SHP77 treated with DMSO at 0.1 percent for 48 hours (cell line): ENCODE measurements at regions not wholly inside any gene's neighbourhood (a gene's known extent, or its start where the extent isn't known, plus 50 kb on each side); places are given as distances from the start of the nearest gene placed in this dataset.
A peak's percentile ranks its signal among the peaks of the same experiment; 100 is the strongest.
"Not testable (repeated sequence)": the region's sequence is repeated elsewhere in the genome, so short reads cannot be mapped to it uniquely, and the experiment has no call there.

Experiments used
- DNase-seq: peaks from one replicate; lab custom pipeline; 2025; lab: John Stamatoyannopoulos, UW

- DNase-seq = no peak
Observed at GRCh38 chr1:79530055-79530454, 523.5 kb upstream of the ADGRL4 start.

GRCh38 chr1:79524126-79524525, 517.6 kb upstream of the ADGRL4 start:
- no peak for DNase-seq

DNA sequence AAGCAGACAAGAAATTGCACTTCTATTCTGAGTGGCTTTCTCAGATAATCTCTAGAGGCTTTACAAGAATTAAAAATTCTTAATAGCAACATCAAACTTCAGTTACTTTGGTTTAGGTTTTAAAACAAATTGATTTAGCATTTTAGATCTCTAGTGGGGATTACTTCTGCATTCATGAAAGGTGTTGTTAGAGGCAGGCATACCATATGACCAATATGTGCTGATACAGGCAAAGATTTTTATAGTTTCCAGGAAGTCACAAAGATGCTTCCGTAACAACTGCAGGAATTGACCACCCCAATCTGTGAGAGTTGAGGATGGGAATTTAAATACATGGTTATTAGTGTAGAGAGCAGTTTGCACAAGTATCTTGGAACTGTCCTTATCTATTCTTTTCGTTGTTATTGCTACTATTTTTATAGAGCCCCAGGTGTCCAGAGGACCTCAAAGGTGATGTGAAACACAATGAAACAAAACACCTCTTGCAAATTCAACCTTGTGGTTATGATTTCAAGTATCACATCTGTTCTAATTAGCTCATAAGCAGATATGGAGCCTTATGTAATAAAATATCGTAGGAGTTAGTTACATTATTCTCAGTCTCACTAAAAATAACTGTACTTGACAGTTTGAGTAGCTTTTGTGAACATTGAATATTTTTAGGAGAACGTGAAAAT, 512.7 kb upstream of the ADGRL4 start:
- DNase-seq = no peak

- no peak for DNase-seq
Observed at GRCh38 chr1:79517470-79518224, 511.1 kb upstream of the ADGRL4 start.

DNA sequence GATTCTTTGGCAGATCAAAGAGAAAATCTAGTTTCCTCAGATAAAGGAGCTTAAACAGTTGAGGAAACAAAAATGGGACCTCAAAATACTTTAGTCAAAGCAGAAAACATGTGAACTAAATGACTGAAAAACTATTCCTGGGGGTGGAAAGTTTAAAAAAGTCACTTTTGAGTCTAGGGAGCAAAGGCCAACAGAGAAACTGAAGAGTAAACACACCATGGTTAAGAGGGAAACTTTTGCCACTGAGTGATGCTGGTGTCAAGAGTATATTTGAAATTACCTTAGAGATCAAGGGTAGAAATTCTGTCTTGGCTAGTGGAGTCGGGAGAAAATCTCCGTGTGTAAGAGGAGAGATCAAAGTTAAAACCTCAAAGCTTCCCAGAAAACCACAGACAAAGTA, 501.2 kb upstream of the ADGRL4 start:
- no peak for DNase-seq

GRCh38 chr1:79501153-79501552, 494.6 kb upstream of the ADGRL4 start:
- DNase-seq = no peak

GRCh38 chr1:79499541-79499940, 493.0 kb upstream of the ADGRL4 start:
- DNase-seq = no peak

- peak; percentile 11 for DNase-seq
Observed at GRCh38 chr1:79497193-79497773, 490.8 kb upstream of the ADGRL4 start.

DNA sequence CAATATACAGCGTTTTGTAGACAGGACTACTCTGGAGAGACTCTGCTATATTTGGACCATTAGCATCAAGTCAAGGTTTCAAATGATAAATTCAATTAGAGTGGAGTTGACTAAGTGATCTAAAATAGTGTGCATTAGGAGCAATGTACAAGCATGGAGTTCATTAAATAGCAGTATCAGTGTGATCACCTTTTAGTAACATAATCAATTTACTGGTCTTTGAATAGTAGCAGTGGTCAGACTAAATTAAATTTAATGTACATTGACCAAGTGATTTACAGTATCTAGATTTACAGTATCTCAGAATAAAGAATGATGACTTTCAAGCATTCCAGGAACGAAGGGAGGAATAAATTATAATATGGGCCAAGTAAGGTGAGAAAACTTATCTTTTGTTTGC, 489.6 kb upstream of the ADGRL4 start:
- no peak for DNase-seq

GRCh38 chr1:79493702-79494101, 487.2 kb upstream of the ADGRL4 start:
- DNase-seq = not testable (repeated sequence)

DNA sequence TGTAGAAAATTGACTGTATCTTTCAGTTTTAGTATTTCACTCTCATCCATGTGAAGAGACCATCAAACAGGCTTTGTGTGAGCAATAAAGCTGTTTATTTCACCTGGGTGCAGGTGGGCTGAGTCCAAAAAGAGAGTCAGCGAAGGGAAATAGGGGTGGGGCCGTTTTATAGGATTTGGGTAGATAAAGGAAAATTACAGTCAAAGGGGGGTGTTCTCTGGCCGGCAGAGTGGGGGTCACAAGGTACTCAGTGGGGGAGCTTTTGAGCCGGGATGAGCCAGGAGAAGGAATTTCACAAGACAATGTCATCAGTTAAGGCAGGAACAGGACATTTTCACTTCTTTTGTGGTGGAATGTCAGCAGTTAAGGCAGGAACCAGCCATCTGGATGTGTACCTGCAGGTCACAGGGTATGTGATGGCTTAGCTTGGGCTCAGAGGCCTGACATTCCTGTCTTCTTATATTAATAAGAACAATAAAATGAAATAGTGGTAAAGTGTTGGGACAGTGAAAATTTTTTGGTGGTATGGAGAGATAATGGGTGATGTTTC, 482.1 kb upstream of the ADGRL4 start:
- not testable (repeated sequence) for DNase-seq

GRCh38 chr1:79478728-79479373, 472.3 kb upstream of the ADGRL4 start:
- DNase-seq = no peak

DNA sequence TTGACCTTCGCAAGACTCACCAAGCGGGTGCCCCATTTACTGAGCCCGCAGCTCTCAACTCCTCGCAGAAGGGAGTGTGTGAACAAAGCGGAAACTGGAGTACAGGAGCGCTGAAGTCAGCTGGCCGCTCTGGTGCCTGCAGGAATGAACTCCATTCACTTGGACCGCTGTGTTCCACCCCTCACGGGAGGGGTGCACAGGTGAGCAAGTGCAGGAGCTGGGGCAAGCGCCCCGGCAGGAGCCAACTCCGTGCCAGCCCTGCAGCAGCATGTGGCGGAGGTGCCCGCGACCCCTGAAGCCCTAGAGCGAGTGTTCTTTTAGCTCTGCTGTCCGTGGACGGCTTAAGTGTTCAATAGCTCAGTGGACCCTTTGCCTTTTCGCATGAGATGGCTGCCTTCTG, 471.6 kb upstream of the ADGRL4 start:
- DNase-seq = no peak

GRCh38 chr1:79472067-79472656, 465.6 kb upstream of the ADGRL4 start:
- DNase-seq = no peak

- no peak for DNase-seq
Observed at GRCh38 chr1:79469139-79469538, 462.6 kb upstream of the ADGRL4 start.

GRCh38 chr1:79460773-79461436, 454.4 kb upstream of the ADGRL4 start:
- DNase-seq = no peak

DNA sequence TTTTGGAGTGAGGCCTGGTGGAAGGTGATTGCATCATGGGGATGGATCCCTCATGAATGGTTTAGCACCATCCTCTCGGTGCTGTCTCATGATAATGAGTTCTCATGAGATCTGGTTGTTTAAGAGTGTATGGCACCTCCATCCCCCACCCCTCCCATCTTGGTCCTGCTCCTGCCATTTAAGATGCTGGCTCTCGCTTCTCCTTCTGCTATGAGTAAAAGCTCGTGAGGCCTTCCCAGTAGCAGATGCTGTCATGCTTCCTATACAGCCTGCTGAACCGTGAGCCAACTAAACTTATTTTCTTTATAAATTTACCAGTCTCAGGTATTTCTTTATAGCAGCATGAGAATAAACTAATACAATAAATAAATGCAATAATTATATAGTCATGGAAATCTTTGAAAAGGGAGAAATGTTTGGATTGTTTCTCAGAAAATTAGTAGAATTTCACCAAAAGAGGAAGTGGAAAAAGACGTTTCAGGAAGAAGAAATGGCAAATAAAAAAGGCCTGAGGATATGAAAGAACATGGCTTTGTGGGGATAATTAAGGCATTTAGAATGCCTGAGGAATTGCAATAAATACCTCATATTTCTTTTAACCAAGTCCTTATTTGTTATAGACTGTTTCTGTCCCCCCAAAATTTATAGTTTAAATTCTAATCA, 451.2 kb upstream of the ADGRL4 start:
- DNase-seq = no peak

DNA sequence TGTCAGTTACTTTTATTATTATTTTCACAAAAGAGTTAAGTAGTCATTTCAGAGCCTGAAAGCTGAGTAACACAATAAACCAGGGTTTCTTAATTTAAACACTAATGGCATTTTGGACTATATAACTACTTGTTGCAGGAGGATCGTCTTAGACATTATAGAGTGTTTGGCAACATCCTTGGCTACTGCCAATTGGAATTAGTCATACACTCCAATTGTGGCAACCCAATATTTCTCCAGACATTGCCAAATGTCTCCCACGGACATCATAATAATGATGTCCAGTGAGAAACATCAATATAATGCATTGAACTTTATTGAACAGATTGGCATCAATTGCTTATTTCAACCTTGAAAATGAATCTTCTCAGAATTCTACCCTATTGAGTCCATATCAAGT, 441.9 kb upstream of the ADGRL4 start:
- no peak for DNase-seq

- no peak for DNase-seq
Observed at GRCh38 chr1:79441238-79441637, 434.7 kb upstream of the ADGRL4 start.

DNA sequence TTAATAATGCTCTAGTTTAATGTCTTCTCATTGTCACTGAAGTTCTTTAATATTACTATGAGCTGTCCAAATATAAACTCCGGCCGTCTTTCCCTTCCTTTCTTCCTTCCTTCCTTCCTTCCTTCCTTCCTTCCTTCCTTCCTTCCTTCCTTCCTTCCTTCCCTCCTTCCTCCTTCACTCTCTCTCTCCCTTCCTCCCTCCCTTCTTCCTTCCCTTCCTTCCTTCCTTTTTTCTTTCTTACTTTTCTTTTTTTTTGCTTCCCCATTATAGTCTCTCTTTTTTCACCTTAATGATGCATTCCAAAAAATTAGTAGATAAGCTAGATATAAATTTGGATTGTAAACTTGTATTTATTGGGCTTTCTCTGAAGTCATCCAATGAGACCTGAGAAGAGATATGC, 431.0 kb upstream of the ADGRL4 start:
- DNase-seq = no peak

GRCh38 chr1:79431340-79431739, 424.8 kb upstream of the ADGRL4 start:
- no peak for DNase-seq
